ENCODE measurements at regions not wholly inside any gene's neighbourhood (a gene's known extent, or its start where the extent isn't known, plus 50 kb on each side); places are given as distances from the start of the nearest gene placed in this dataset.

DNA sequence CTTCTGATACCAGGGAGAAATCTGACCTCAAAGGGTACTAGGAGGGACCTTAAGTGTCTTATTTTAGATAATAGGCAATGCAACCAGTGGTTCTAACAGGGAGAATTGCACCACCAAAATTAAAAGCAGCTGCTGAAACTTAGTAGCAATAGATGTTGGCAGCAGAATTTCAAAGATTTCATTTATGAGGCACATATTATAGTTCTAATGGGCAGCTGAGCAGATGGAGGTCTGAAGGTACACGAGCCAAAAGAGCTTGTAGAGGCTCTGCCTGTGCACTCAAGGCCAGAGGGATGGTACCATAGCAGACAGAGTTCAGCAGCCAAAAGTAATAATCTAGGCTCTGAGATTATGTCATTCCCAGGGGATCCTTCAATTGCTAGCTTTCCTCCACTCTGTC, 87.3 kb upstream of the NCKAP5 start:
- H2BK20ac ChIP-seq (ENCODE audit: low read length), result no peak overlapping the region
- 100% methylated on average over 1 of the region's 1 CpG; no CpG with 5 or more reads in 1 of the 2 experiments for WGBS, 2 experiments (ENCODE audit: extremely low coverage in 1 of 2, insufficient coverage in 1 of 2, insufficient read length in 1 of 2, insufficient replicate concordance in 2 of 2, low coverage in 1 of 2, low lambda C conversion rate in 2 of 2, missing lambda C conversion rate in 1 of 2)
- H2BK5ac ChIP-seq (ENCODE audit: low read depth, low read length), result no peak overlapping the region
- no peak for FAIRE-seq
- ChIA-PET POLR2A (ENCODE audit: partially characterized antibody) (no interaction called here), CTCF (ENCODE audit: partially characterized antibody) (interaction anchor here (0.9 to 1.4 kb wide), 3 partner anchors 42 to 189 kb away, joined by 3 read pairs; no protein-coding TSS in a partner anchor)
- H2BK12ac ChIP-seq (ENCODE audit: low read depth, low read length), result no peak overlapping the region
- no peak overlapping the region for H3K4me2 ChIP-seq (ENCODE audit: insufficient read depth in 1 of 2, low read depth in 2 of 2, low read length in 2 of 2)
- H4K5ac ChIP-seq (ENCODE audit: insufficient read length, low read depth, low read length), result no peak overlapping the region
- no peaks in the 10 kb centered on the region for H3K79me2 ChIP-seq (ENCODE audit: control insufficient read depth in 1 of 2, insufficient read depth in 2 of 2, low read length in 2 of 2)
- H2AFZ ChIP-seq (ENCODE audit: low read length), result no peak overlapping the region
- H3K23me2 ChIP-seq (ENCODE audit: low read depth, low read length), result no peaks in the 10 kb centered on the region
- H3K79me1 ChIP-seq (ENCODE audit: low read depth, low read length), result no peaks in the 10 kb centered on the region
- H3K4me3 ChIP-seq (ENCODE audit: extremely low read depth in 1 of 4, insufficient read depth in 2 of 4, low read depth in 3 of 4, low read length in 4 of 4), result no peak overlapping the region
- H3K36me3 ChIP-seq (ENCODE audit: control insufficient read depth in 2 of 4, insufficient read depth in 4 of 4, low read length in 3 of 4), result no peaks in the 10 kb centered on the region
- no peak overlapping the region for H3K27ac ChIP-seq (ENCODE audit: low read depth, low read length)
- no peak overlapping the region for H3K56ac ChIP-seq (replicated peaks; ENCODE audit: insufficient read length, low read depth, low read length)
- peaks cover 0 to 6% (median 2%) of the 10 kb centered on the region in 4 experiments; a peak in 1 of 7 replicates for H3K4me1 ChIP-seq (replicated peaks in 1 of 4; ENCODE audit: control insufficient read depth in 3 of 4, insufficient read depth in 4 of 4, low read length in 3 of 4)
- H3K23ac ChIP-seq (ENCODE audit: insufficient read length), result no peak overlapping the region
- no peaks in the 10 kb centered on the region for H4K20me1 ChIP-seq (replicated peaks in 1 of 2; ENCODE audit: control insufficient read depth in 1 of 2, insufficient read depth in 2 of 2, low read length in 2 of 2)
- H3K27me3 ChIP-seq (replicated peaks in 1 of 4; ENCODE audit: control insufficient read depth in 3 of 4, extremely low read depth in 1 of 4, insufficient read depth in 3 of 4, low read length in 3 of 4), result no peaks in the 10 kb centered on the region
- H3K4ac ChIP-seq (replicated peaks; ENCODE audit: insufficient read length, low read depth, low read length), result no peak overlapping the region
- no peaks in the 10 kb centered on the region for H3K9me3 ChIP-seq (ENCODE audit: insufficient read depth in 2 of 2, low read depth in 1 of 2, low read length in 1 of 2)
- H4K91ac ChIP-seq (replicated peaks; ENCODE audit: insufficient read length, low read length), result no peak overlapping the region
- H4K8ac ChIP-seq (ENCODE audit: extremely low read depth, insufficient read depth, low read length), result no peak overlapping the region
- no peak overlapping the region for H2BK15ac ChIP-seq (ENCODE audit: low read length)
- no peak overlapping the region for H3K14ac ChIP-seq (ENCODE audit: insufficient read length)
- no peak overlapping the region for H2BK120ac ChIP-seq (replicated peaks; ENCODE audit: low read depth, low read length)
- no peak for DNase-seq (ENCODE audit: low read depth in 1 of 2, low spot score in 2 of 2)
- no peak overlapping the region for H2AK5ac ChIP-seq (ENCODE audit: low read depth, low read length)
- no peak overlapping the region for H3K18ac ChIP-seq (ENCODE audit: extremely low read depth, low read length)
- H3K9ac ChIP-seq (replicated peaks in 1 of 4; ENCODE audit: extremely low read depth in 1 of 4, low read depth in 3 of 4, low read length in 3 of 4), result no peak overlapping the region
- TF ChIP-seq SP1 (IDR thresholded peaks at IDR 0.05; ENCODE audit: low read depth, low read length), result no peak
- TF ChIP-seq RAD21 (IDR thresholded peaks at IDR 0.05 in 1 of 2, conservative IDR thresholded peaks at IDR 0.05 in 1 of 2; ENCODE audit: low read depth in 2 of 2, low read length in 2 of 2), result no peak
- no peak for TF ChIP-seq RNF2 (IDR thresholded peaks at IDR 0.05; ENCODE audit: borderline replicate concordance, low read depth, low read length, missing control alignments, poor library complexity, severe bottlenecking)
- TF ChIP-seq TAF7 (optimal IDR thresholded peaks at IDR 0.05; ENCODE audit: borderline replicate concordance, low read depth, low read length), result no peak
- TF ChIP-seq GTF2F1 (IDR thresholded peaks at IDR 0.05; ENCODE audit: borderline replicate concordance, low read depth, low read length), result no peak
- TF ChIP-seq TEAD4 (IDR thresholded peaks at IDR 0.05; ENCODE audit: low read depth, low read length), result no peak
- no peak for TF ChIP-seq TAF1 (IDR thresholded peaks at IDR 0.05; ENCODE audit: low read depth, low read length)
- no peak for TF ChIP-seq FOSL1 (IDR thresholded peaks at IDR 0.05; ENCODE audit: insufficient read depth, low read depth, low read length)
- no peak for TF ChIP-seq ASH2L (IDR thresholded peaks at IDR 0.05; ENCODE audit: low read length)

All from H1 (cell line).